ENCODE measurements at regions not wholly inside any gene's neighbourhood (a gene's known extent, or its start where the extent isn't known, plus 50 kb on each side); places are given as distances from the start of the nearest gene placed in this dataset.

- DNase-seq (ENCODE audit: low read depth in 1 of 2, low spot score in 1 of 2) (no peak), FAIRE-seq (no peak), ATAC-seq (no peak)
- H3K9me3 ChIP-seq, result no peaks in the 10 kb centered on the region
- no peaks in the 10 kb centered on the region for H3K4me1 ChIP-seq
- 41% methylated on average over 4 of the region's 4 CpGs for WGBS (ENCODE audit: missing lambda C conversion rate)
- TF ChIP-seq HOXB5 (CRISPR knock-in tag; IDR thresholded peaks at IDR 0.05) (no peak), ESRRA (IDR thresholded peaks at IDR 0.05; ENCODE audit: borderline replicate concordance, low read length) (no peak), EHMT2 (IDR thresholded peaks at IDR 0.05; ENCODE audit: low read depth) (no peak), PHF8 (IDR thresholded peaks at IDR 0.05; ENCODE audit: borderline replicate concordance, low read depth) (no peak), POLR2AphosphoS2 (conservative IDR thresholded peaks at IDR 0.05; ENCODE audit: low read length) (no peak), SMC3 (IDR thresholded peaks at IDR 0.05) (no peak), MAZ (IDR thresholded peaks at IDR 0.05; ENCODE audit: borderline replicate concordance, low read depth, low read length) (no peak), HDAC2 (IDR thresholded peaks at IDR 0.05) (no peak)
- H3K4me3 ChIP-seq, result no peak overlapping the region
- POLR2A ChIA-PET, result no interaction called here
- no peak overlapping the region for H3K4me2 ChIP-seq
- H3K27ac ChIP-seq, result no peak overlapping the region
- CTCF ChIA-PET, result no interaction called here
These were observed 161.3 kb upstream of the MEIS2 start for GRCh38 chr15:37261685-37262084.

- FAIRE-seq, result no peak
- CTCF ChIA-PET, result no interaction called here
- POLR2A ChIA-PET, result no interaction called here
These were observed 162.7 kb upstream of the MEIS2 start for GRCh38 chr15:37262922-37263608.

GRCh38 chr15:37289109-37289765 lies 188.9 kb upstream of the MEIS2 start:
- Histone ChIP-seq H3K9me3 (no peaks in the 10 kb centered on the region), H3K4me3 (no peak overlapping the region), H3K4me1 (no peaks in the 10 kb centered on the region), H3K27ac (no peak overlapping the region), H3K4me2 (no peak overlapping the region)
- ChIA-PET POLR2A (no interaction called here), CTCF (no interaction called here)
- no peak for FAIRE-seq
- WGBS (ENCODE audit: missing lambda C conversion rate), result 1% methylated on average over 3 of the region's 3 CpGs
- TF ChIP-seq HOXB5 (CRISPR knock-in tag; IDR thresholded peaks at IDR 0.05) (no peak), RAD21 (conservative IDR thresholded peaks at IDR 0.05 in 1 of 2, IDR thresholded peaks at IDR 0.05 in 1 of 2) (peak in 1 of 2 experiments; percentile 17; a peak in 1 of 5 replicates)
- peak in 1 of 2 experiments; percentile 1 for DNase-seq (ENCODE audit: low read depth in 1 of 2, low spot score in 1 of 2)
- ATAC-seq, result peak; percentile 55 to 73; a peak in 3 of 6 replicates

More at GRCh38 chr15:37262922-37263608, 162.7 kb upstream of the MEIS2 start:
- Histone ChIP-seq H3K4me1 (no peaks in the 10 kb centered on the region), H3K9me3 (no peaks in the 10 kb centered on the region), H3K27ac (no peak overlapping the region), H3K4me3 (no peak overlapping the region), H3K4me2 (no peak overlapping the region)
- no peak for TF ChIP-seq HMGXB4 (CRISPR knock-in tag; IDR thresholded peaks at IDR 0.05; ENCODE audit: borderline replicate concordance)
- no peak for TF ChIP-seq RARB (CRISPR knock-in tag; IDR thresholded peaks at IDR 0.05)
- TF ChIP-seq FOXS1 (CRISPR knock-in tag; IDR thresholded peaks at IDR 0.05), result no peak
- TF ChIP-seq ESRRA (IDR thresholded peaks at IDR 0.05; ENCODE audit: borderline replicate concordance, low read length), result no peak
- no peak for TF ChIP-seq FOSL2 (IDR thresholded peaks at IDR 0.05)
- no peak for TF ChIP-seq FOSL2 (CRISPR knock-in tag; IDR thresholded peaks at IDR 0.05)
- no peak for TF ChIP-seq NFE2L2 (conservative IDR thresholded peaks at IDR 0.05; ENCODE audit: low read length)
- TF ChIP-seq CBX8 (IDR thresholded peaks at IDR 0.05), result no peak
- no peak for TF ChIP-seq CHD4 (IDR thresholded peaks at IDR 0.05; ENCODE audit: borderline replicate concordance)
- TF ChIP-seq HOXB13 (CRISPR knock-in tag; IDR thresholded peaks at IDR 0.05; ENCODE audit: low read depth), result no peak
- TF ChIP-seq CBX2 (IDR thresholded peaks at IDR 0.05; ENCODE audit: borderline replicate concordance, low read depth), result no peak
- TF ChIP-seq HOXB5 (CRISPR knock-in tag; IDR thresholded peaks at IDR 0.05), result no peak
- TF ChIP-seq FOSB (CRISPR knock-in tag; IDR thresholded peaks at IDR 0.05), result no peak
- TF ChIP-seq JUNB (IDR thresholded peaks at IDR 0.05), result no peak
- TF ChIP-seq MYC (IDR thresholded peaks at IDR 0.05; ENCODE audit: borderline replicate concordance, low read length), result no peak
- no peak for TF ChIP-seq HOXA7 (CRISPR knock-in tag; IDR thresholded peaks at IDR 0.05)
- no peak for TF ChIP-seq PHF8 (IDR thresholded peaks at IDR 0.05; ENCODE audit: borderline replicate concordance, low read depth)
- no peak for TF ChIP-seq GATA3 (IDR thresholded peaks at IDR 0.05; ENCODE audit: borderline replicate concordance)
- TF ChIP-seq HES2 (IDR thresholded peaks at IDR 0.05), result no peak
- no peak for TF ChIP-seq ZFP36 (IDR thresholded peaks at IDR 0.05; ENCODE audit: borderline replicate concordance, partially characterized antibody)
- TF ChIP-seq NPAS2 (CRISPR knock-in tag; IDR thresholded peaks at IDR 0.05; ENCODE audit: borderline replicate concordance), result no peak
- ATAC-seq, result no peak
- no peak for DNase-seq (ENCODE audit: low read depth in 1 of 2, low spot score in 1 of 2)
- WGBS (ENCODE audit: missing lambda C conversion rate), result 45% methylated on average over 3 of the region's 3 CpGs

All from A549 (cell line).